ENCODE measurements at regions not wholly inside any gene's neighbourhood (a gene's known extent, or its start where the extent isn't known, plus 50 kb on each side); places are given as distances from the start of the nearest gene placed in this dataset.
"Not testable (repeated sequence)": the region's sequence is repeated elsewhere in the genome, so short reads cannot be mapped to it uniquely, and the experiment has no call there.

DNA sequence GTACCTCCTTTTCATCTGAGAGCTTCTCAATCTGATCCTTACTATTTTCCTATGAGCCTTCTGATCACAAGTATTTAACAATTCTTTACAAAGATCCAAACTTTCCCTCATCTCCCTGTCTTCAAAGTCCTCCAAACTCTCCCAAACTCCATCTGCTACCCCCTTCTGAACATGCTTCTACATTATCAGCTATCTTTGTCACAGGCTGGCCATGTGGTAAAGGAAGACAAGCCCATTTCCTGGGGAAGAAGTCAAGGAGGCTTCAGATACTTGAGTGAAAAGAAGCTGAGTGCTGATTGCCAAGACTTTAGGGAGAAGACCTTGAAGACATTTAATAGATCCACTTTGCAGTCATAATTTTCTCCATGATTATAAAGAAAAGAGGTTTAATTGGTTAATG, 231.4 kb downstream of the CWH43 start:
- no peak overlapping the region for H3K27ac Mint-ChIP-seq (ENCODE audit: unreplicated experiment)
- H3K9me3 Mint-ChIP-seq (ENCODE audit: unreplicated experiment): peaks cover 81% of the 10 kb centered on the region
- H3K4me1 Mint-ChIP-seq (ENCODE audit: unreplicated experiment): no peaks in the 10 kb centered on the region
- TF ChIP-seq, protein P1, sequence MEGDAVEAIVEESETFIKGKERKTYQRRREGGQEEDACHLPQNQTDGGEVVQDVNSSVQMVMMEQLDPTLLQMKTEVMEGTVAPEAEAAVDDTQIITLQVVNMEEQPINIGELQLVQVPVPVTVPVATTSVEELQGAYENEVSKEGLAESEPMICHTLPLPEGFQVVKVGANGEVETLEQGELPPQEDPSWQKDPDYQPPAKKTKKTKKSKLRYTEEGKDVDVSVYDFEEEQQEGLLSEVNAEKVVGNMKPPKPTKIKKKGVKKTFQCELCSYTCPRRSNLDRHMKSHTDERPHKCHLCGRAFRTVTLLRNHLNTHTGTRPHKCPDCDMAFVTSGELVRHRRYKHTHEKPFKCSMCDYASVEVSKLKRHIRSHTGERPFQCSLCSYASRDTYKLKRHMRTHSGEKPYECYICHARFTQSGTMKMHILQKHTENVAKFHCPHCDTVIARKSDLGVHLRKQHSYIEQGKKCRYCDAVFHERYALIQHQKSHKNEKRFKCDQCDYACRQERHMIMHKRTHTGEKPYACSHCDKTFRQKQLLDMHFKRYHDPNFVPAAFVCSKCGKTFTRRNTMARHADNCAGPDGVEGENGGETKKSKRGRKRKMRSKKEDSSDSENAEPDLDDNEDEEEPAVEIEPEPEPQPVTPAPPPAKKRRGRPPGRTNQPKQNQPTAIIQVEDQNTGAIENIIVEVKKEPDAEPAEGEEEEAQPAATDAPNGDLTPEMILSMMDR (IDR thresholded peaks at IDR 0.05; ENCODE audit: unreplicated experiment): no peak
- H3K36me3 Mint-ChIP-seq (ENCODE audit: low read depth, unreplicated experiment): peaks cover 42% of the 10 kb centered on the region
- no peak overlapping the region for H3K4me3 Mint-ChIP-seq (ENCODE audit: unreplicated experiment)
- peaks cover 31% of the 10 kb centered on the region for H3K27me3 Mint-ChIP-seq (ENCODE audit: unreplicated experiment)
- DNase-seq (ENCODE audit: low spot score): no peak

DNA sequence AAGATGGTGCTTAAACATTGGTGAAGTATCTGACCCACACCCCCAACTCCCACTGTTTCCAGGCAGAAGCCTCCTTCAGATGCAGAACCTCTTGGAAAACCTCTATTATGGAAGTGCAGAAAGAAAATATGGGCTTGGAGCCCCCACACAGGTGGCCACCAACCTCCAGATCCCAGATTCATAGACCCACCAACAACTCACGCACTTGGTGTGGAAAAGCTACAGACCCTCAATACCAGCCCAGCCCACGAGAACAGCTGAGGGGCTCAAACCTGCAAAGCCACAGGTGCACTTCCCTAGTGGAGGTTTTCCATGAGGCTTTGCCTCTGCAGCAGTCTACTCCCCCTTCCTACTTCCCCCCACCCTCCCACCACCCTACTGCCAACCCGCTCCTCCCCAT, 232.0 kb downstream of the CWH43 start:
- not testable (repeated sequence) for H3K27ac Mint-ChIP-seq (ENCODE audit: unreplicated experiment); DNase-seq (ENCODE audit: low spot score); H3K4me3 Mint-ChIP-seq (ENCODE audit: unreplicated experiment); H3K4me1 Mint-ChIP-seq (ENCODE audit: unreplicated experiment)
- H3K36me3 Mint-ChIP-seq (ENCODE audit: low read depth, unreplicated experiment): peaks cover 42% of the 10 kb centered on the region
- peaks cover 33% of the 10 kb centered on the region for H3K27me3 Mint-ChIP-seq (ENCODE audit: unreplicated experiment)
- H3K9me3 Mint-ChIP-seq (ENCODE audit: unreplicated experiment): peaks cover 81% of the 10 kb centered on the region

DNA sequence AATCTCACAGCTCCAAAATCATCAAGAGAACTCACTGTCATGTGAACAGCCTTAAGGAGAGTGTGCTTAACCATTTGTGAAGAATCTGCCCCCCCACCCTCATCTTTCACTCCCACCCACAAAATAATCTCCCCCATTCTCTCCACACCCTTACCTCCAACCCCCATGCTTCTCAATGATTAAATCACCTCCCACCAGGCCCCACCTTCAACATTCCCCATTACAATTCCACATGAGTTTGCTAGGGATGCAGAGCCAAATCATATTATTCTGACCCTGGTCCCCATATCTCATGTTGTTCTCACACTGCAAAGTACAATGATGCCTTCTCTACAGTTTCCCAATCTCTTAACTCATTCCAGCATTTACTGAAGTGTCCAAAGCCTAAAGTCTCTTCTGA, 232.9 kb downstream of the CWH43 start:
- H3K9me3 Mint-ChIP-seq (ENCODE audit: unreplicated experiment): peaks cover 82% of the 10 kb centered on the region
- H3K4me1 Mint-ChIP-seq (ENCODE audit: unreplicated experiment); DNase-seq (ENCODE audit: low spot score); H3K27ac Mint-ChIP-seq (ENCODE audit: unreplicated experiment); H3K4me3 Mint-ChIP-seq (ENCODE audit: unreplicated experiment): not testable (repeated sequence)
- H3K36me3 Mint-ChIP-seq (ENCODE audit: low read depth, unreplicated experiment): peaks cover 41% of the 10 kb centered on the region
- peaks cover 31% of the 10 kb centered on the region for H3K27me3 Mint-ChIP-seq (ENCODE audit: unreplicated experiment)

DNA sequence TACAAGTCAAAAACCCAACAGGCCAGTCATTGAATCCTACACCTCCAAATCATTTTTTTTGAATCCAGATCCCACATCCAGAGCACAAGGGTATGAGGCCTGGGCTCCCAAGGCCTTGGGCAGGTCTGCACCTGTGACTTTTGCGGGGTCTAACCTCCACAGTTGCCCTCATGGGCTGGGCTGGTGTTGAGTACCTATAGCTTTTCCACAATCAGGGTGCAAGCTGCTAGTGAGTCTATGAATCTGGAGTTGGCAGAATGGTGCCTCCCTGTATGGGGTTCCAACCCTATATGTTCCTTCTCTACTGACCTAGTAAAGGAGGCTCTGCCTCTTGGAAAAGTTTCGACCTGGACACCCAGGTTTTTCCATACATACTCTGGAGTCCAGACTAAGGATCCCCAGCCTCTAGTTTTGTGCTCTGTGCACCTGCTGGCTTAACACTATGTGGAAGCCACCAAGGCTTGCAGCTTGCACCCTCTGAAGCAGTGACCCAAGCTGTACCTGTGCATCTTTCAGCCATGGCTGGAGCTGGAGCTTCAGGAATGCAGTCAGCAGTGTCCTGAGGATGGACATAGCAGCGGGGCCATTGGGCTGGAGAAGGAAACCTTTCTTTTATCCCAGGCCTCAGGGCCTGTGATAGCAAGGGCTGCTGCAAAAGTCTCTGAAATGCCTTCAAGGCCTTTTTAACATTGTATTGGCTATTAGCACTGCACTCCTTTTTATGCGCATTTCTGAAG, 233.6 kb downstream of the CWH43 start:
- H3K4me3 Mint-ChIP-seq (ENCODE audit: unreplicated experiment); H3K27ac Mint-ChIP-seq (ENCODE audit: unreplicated experiment); H3K4me1 Mint-ChIP-seq (ENCODE audit: unreplicated experiment); DNase-seq (ENCODE audit: low spot score): not testable (repeated sequence)
- Mint-ChIP-seq H3K36me3 (ENCODE audit: low read depth, unreplicated experiment) (peaks cover 35% of the 10 kb centered on the region), H3K27me3 (ENCODE audit: unreplicated experiment) (peaks cover 25% of the 10 kb centered on the region), H3K9me3 (ENCODE audit: unreplicated experiment) (peaks cover 78% of the 10 kb centered on the region)

DNA sequence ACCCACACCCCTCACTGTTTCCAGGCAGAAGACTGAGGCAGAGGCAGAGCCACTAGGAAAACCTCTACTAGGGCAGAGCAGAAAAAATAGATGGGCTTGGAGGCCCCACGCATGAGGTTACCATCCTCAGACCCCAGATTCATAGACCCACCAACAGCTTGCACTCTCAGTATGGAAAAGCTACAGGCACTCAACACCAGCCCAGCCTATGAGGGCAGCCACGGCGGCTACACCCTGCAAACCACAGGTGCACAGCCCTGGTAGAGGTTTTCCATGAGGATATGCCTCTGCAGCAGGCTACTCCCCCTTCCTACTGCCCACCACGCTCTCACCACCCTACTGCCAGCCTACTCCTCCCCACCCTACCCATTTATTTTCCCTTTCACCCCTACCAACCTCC, 235.1 kb downstream of the CWH43 start:
- peaks cover 63% of the 10 kb centered on the region for H3K9me3 Mint-ChIP-seq (ENCODE audit: unreplicated experiment)

DNA sequence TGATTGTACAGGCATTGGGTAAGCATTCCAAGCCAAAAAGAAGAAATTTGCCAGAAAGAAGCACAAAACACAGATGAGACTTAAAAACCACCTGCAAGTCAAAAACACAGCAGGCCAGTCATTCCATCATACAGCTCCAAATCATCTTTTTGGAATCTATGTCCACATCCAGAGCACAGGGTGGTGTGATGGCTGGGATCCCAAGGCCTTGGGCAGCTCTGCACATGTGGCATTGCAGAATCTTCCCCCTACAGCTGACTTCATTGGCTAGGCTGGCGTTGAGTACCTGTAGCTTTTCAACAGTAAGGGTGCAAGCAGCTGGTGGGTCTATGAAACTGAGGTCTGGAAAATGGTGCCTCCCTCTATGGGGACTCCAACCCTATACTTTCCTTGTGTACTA, 236.7 kb downstream of the CWH43 start:
- H3K4me1 Mint-ChIP-seq (ENCODE audit: unreplicated experiment); H3K27ac Mint-ChIP-seq (ENCODE audit: unreplicated experiment); DNase-seq (ENCODE audit: low spot score); H3K4me3 Mint-ChIP-seq (ENCODE audit: unreplicated experiment): not testable (repeated sequence)
- H3K27me3 Mint-ChIP-seq (ENCODE audit: unreplicated experiment): peaks cover 16% of the 10 kb centered on the region
- H3K9me3 Mint-ChIP-seq (ENCODE audit: unreplicated experiment): peaks cover 48% of the 10 kb centered on the region
- H3K36me3 Mint-ChIP-seq (ENCODE audit: low read depth, unreplicated experiment): peaks cover 31% of the 10 kb centered on the region

More for the DNA sequence above, 235.1 kb downstream of the CWH43 start:
- Mint-ChIP-seq H3K36me3 (ENCODE audit: low read depth, unreplicated experiment) (peaks cover 38% of the 10 kb centered on the region), H3K4me1 (ENCODE audit: unreplicated experiment) (no peaks in the 10 kb centered on the region), H3K27me3 (ENCODE audit: unreplicated experiment) (peaks cover 16% of the 10 kb centered on the region), H3K27ac (ENCODE audit: unreplicated experiment) (no peak overlapping the region), H3K4me3 (ENCODE audit: unreplicated experiment) (peak overlapping the region; percentile 4)
- no peak for DNase-seq (ENCODE audit: low spot score)
- TF ChIP-seq, protein P1 (IDR thresholded peaks at IDR 0.05; ENCODE audit: unreplicated experiment): no peak

DNA sequence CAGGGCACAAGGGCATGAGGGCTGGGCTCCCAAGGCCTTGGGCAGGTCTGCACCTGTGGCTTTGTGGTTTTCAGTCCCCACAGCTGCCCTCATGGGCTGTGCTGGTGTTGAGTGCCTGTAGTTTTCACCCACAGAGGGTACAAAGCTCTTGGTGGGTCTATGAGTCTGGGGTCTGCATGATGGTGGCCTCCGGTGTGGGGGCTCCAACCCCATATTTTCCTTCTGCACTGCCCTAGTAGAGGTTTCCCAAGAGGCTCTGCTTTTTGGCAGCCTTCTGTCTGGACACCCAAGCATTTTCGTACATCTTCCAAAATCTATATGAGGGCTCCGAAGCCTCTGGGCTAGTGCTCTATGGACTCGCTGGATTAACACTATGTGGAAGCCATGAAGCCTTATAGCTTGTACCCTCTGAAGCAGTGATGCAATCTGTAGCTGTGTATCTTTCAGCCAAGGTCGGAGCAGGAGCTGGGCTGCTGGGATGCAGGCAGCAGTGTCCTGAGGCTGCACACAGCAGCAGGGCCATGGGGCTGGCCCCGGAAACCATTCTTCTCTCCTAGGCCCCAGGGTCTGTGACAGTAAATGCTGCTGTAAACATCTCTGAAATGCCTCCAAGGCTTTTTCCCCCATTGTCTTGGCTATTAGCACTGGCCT, 240.3 kb downstream of the CWH43 start:
- H3K4me1 Mint-ChIP-seq (ENCODE audit: unreplicated experiment); DNase-seq (ENCODE audit: low spot score); H3K4me3 Mint-ChIP-seq (ENCODE audit: unreplicated experiment); H3K27ac Mint-ChIP-seq (ENCODE audit: unreplicated experiment): not testable (repeated sequence)
- H3K9me3 Mint-ChIP-seq (ENCODE audit: unreplicated experiment): peaks cover 27% of the 10 kb centered on the region
- H3K36me3 Mint-ChIP-seq (ENCODE audit: low read depth, unreplicated experiment): peaks cover 17% of the 10 kb centered on the region
- H3K27me3 Mint-ChIP-seq (ENCODE audit: unreplicated experiment): peaks cover 12% of the 10 kb centered on the region

DNA sequence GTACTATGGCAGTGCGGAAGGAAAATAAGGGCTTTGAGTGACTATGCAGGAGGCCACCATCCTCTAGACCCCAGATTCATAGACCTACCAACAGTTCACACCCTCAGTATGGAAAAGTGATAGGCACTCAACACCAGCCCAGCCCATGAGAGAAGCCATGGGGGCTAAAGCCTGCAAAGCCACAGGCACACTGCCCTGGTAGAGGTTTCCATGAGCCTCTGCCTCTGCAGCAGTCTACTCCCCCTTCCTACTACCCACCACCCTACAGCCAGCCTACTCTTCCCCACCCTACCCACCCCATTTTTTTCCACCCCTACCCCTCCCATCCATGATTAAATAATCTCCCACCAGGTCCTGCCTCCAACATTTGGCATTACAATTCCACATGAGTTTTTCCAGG, 241.9 kb downstream of the CWH43 start:
- DNase-seq (ENCODE audit: low spot score); H3K27me3 Mint-ChIP-seq (ENCODE audit: unreplicated experiment); H3K36me3 Mint-ChIP-seq (ENCODE audit: low read depth, unreplicated experiment); H3K4me1 Mint-ChIP-seq (ENCODE audit: unreplicated experiment); H3K4me3 Mint-ChIP-seq (ENCODE audit: unreplicated experiment); H3K27ac Mint-ChIP-seq (ENCODE audit: unreplicated experiment): not testable (repeated sequence)
- peaks cover 13% of the 10 kb centered on the region for H3K9me3 Mint-ChIP-seq (ENCODE audit: unreplicated experiment)

DNA sequence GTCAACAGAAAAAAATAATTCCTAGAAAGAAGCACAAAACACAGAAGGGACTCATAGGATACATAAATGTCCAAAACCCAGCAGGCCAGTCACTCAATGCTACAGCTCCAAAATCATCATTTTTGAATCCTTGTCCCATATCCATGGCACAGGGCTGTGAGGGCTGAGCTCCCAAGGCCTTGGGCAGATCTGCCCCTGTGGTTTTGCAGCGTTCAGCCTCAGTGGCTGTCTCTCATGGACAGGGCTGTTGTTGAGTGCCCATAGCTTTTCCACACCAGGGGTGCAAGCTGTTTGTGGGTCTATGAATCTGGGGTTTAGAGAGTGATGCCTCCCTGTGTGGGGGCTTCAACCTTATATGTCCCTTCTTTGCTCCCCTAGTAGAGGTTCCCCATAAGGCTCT, 243.2 kb downstream of the CWH43 start:
- H3K9me3 Mint-ChIP-seq (ENCODE audit: unreplicated experiment); H3K4me1 Mint-ChIP-seq (ENCODE audit: unreplicated experiment); H3K27ac Mint-ChIP-seq (ENCODE audit: unreplicated experiment); H3K36me3 Mint-ChIP-seq (ENCODE audit: low read depth, unreplicated experiment); H3K27me3 Mint-ChIP-seq (ENCODE audit: unreplicated experiment); DNase-seq (ENCODE audit: low spot score); H3K4me3 Mint-ChIP-seq (ENCODE audit: unreplicated experiment): not testable (repeated sequence)

DNA sequence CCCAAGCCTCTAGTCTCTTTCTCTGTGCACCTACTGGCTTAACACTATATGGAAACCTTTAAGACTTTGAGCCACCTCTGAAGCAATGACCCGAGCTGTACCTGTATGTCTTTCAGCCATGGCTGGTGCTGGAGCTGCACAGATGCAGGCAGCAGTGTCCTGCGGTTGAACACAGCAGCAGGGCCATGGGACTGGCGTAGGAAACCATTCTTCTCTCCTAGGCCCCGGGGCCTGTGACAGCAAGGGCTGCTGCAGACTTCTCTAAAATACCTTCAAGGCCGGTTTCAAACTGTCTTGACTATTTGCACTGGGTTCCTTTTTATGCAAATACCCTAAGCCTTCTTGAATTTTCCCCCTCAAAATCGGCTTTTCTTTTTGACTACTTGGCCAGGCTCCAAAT, 243.6 kb downstream of the CWH43 start:
- DNase-seq (ENCODE audit: low spot score); H3K4me3 Mint-ChIP-seq (ENCODE audit: unreplicated experiment); H3K36me3 Mint-ChIP-seq (ENCODE audit: low read depth, unreplicated experiment); H3K9me3 Mint-ChIP-seq (ENCODE audit: unreplicated experiment); H3K4me1 Mint-ChIP-seq (ENCODE audit: unreplicated experiment); H3K27ac Mint-ChIP-seq (ENCODE audit: unreplicated experiment); H3K27me3 Mint-ChIP-seq (ENCODE audit: unreplicated experiment): not testable (repeated sequence)

All from endothelial cell (in vitro differentiated cells).